Right lobe of liver (tissue), 6 donors: ENCODE measurements at regions not wholly inside any gene's neighbourhood (a gene's known extent, or its start where the extent isn't known, plus 50 kb on each side); places are given as distances from the start of the nearest gene placed in this dataset.
A peak's percentile ranks its signal among the peaks of the same experiment; 100 is the strongest.

Experiments used
- ATAC-seq, 4 donors: fragments of 200-7000 bp; cut with Tn5 transposase; one replicate each; pipeline ENCODE4 v1.9.1; 2020; ENCODE audit warnings: mild to moderate bottlenecking in 4 of 4, moderate library complexity in 4 of 4
- DNase-seq, 3 donors: peaks; one replicate each; pipeline ENCODE4 v3.0.0-alpha.2; 2020
- H3K27ac ChIP-seq, 3 donors: fragments of 200-600 bp; one replicate each; pipeline ENCODE4 v1.8.0; 2022
- H3K27me3 ChIP-seq, 2 donors: fragments of 200-600 bp; one replicate each; pipeline ENCODE4 v1.8.0; 2022
- H3K36me3 ChIP-seq, 4 donors: fragments of 200-600 bp; sonication (generic) in 1 of 4; one replicate each; pipeline versions ENCODE4 v1.5.1 to v1.8.0; 2017 to 2022; ENCODE audit warnings: control low read depth in 1 of 4
- H3K4me1 ChIP-seq, 4 donors: fragments of 200-600 bp; sonication (generic) in 1 of 4; one replicate each; pipeline versions ENCODE4 v1.5.1 to v1.8.0; 2017 to 2022; ENCODE audit warnings: control low read depth in 1 of 4
- H3K4me3 ChIP-seq, 3 donors: fragments of 200-600 bp; one replicate each; pipeline ENCODE4 v1.8.0; 2022
- H3K9me3 ChIP-seq, 4 donors: fragments of 200-600 bp; sonication (generic) in 1 of 4; one replicate each; pipeline versions ENCODE4 v1.5.1 to v1.8.0; 2017 to 2022; ENCODE audit warnings: control low read depth in 1 of 4
- POLR2A ChIP-seq: fragments of 450-650 bp; IDR thresholded peaks from one replicate; pipeline ENCODE4 v1.6.1; 2017; ENCODE audit warnings: antibody characterized with exemption, mild to moderate bottlenecking
- WGBS: methylation state at CpG from one replicate; pipeline ENCODE4 v1.1.6; 2018; ENCODE audit warnings: low coverage, low lambda C conversion rate; ENCODE audit not compliant: insufficient coverage; ENCODE audit errors: missing lambda C conversion rate; 5-methylcytosine and 5-hydroxymethylcytosine counted together
- intact Hi-C, 2 donors: fragments of 100-400 bp; cut with DNase I; formaldehyde crosslinking; loops; one replicate each; pipeline versions ENCODE4 v1.11.2 to v1.14.1; 2022
- TF ChIP-seq, protein P1 (sequence below), 4 donors: fragments of 200-600 bp in 3 of 4; fragments of 450-650 bp in 1 of 4; IDR thresholded peaks; one replicate each; pipeline versions ENCODE4 v1.5.1 to v1.8.0; 2016 to 2022; ENCODE audit warnings: antibody characterized with exemption in 4 of 4, mild to moderate bottlenecking in 2 of 4
- donor health status: DM: no; HTN: yes; CAD: no.
- donor health status: DM: no; HTN: no; CAD: no.
- donor health status: DM: no; HTN: no; CAD: no.
- donor health status: DM: no; HTN: yes; CAD: no.
- donor health status: DM: no; HTN: yes; CAD: no.

DNA sequence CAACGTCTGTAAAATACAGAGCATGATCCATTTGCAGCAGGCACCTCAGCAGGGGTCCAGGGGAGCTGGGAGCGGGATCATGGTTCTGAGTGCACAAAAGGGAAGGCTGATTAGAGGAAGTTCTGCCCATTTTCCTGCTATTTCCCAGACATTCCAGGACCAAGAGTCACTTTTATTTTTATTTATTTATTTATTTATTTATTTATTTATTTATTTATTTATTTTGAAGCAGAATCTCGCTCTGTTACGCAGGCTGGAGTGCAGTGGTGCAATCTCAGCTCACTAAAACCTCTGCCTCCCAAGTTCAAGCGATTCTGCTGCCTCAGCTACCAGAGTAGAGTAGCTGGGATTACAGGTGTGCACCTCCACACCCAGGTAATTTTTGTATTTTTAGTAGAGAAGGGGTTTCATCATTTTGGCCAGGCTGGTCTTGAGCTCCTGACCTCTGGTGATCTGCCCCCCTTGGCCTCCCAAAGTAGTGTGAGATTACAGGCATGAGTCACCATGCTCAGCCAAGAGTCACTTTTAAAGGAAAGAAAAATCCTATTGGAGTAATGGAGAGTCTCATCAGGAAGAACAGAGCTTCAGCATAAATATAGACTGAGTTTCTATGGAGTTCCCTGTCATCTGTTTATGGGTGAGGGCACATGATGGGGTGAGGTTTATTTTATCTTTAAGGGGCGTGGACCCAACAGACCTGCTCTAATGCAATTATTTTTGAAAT, 355.2 kb downstream of the HAPSTR1 start:
- no peaks in the 10 kb centered on the region for H3K36me3 ChIP-seq
- intact Hi-C loops, result no loop called here
- TF ChIP-seq, protein P1, sequence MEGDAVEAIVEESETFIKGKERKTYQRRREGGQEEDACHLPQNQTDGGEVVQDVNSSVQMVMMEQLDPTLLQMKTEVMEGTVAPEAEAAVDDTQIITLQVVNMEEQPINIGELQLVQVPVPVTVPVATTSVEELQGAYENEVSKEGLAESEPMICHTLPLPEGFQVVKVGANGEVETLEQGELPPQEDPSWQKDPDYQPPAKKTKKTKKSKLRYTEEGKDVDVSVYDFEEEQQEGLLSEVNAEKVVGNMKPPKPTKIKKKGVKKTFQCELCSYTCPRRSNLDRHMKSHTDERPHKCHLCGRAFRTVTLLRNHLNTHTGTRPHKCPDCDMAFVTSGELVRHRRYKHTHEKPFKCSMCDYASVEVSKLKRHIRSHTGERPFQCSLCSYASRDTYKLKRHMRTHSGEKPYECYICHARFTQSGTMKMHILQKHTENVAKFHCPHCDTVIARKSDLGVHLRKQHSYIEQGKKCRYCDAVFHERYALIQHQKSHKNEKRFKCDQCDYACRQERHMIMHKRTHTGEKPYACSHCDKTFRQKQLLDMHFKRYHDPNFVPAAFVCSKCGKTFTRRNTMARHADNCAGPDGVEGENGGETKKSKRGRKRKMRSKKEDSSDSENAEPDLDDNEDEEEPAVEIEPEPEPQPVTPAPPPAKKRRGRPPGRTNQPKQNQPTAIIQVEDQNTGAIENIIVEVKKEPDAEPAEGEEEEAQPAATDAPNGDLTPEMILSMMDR (IDR thresholded peaks at IDR 0.05), result no peak
- TF ChIP-seq POLR2A, result no peak
- ATAC-seq (no peak), DNase-seq (no peak)
- no peaks in the 10 kb centered on the region for H3K4me1 ChIP-seq
- no peaks in the 10 kb centered on the region for H3K9me3 ChIP-seq
- H3K4me3 ChIP-seq, result no peak overlapping the region
- WGBS, result 89% methylated on average over 4 of the region's 6 CpGs
- H3K27me3 ChIP-seq, result no peaks in the 10 kb centered on the region
- no peak overlapping the region for H3K27ac ChIP-seq

DNA sequence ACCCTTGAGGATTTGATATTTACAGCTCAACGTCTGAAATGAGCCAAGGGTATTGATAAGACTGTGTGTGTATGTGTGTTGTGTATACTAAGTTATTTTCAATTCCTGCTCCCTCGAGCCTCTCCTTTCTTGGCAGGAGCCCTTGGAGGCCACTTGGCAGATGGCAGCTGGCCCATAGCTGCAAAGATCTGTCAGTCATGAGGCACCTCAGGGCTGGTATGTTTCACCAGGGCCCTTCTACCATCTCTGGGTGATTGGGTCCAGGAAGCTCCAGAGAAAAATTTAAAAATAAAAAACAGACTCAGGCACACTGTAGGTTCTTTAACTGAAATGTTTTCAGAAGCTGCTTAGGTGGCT, 355.7 kb downstream of the HAPSTR1 start:
- WGBS, result 68% methylated on average over 2 of the region's 2 CpGs
- H3K9me3 ChIP-seq, result no peaks in the 10 kb centered on the region
- H3K27me3 ChIP-seq, result no peaks in the 10 kb centered on the region
- H3K4me3 ChIP-seq, result no peak overlapping the region
- no peaks in the 10 kb centered on the region for H3K4me1 ChIP-seq
- no peak overlapping the region for H3K27ac ChIP-seq
- H3K36me3 ChIP-seq, result no peaks in the 10 kb centered on the region
- no peak for TF ChIP-seq POLR2A
- TF ChIP-seq, protein P1 (IDR thresholded peaks at IDR 0.05), result no peak
- ATAC-seq (no peak), DNase-seq (no peak)
- intact Hi-C loops, result no loop called here

DNA sequence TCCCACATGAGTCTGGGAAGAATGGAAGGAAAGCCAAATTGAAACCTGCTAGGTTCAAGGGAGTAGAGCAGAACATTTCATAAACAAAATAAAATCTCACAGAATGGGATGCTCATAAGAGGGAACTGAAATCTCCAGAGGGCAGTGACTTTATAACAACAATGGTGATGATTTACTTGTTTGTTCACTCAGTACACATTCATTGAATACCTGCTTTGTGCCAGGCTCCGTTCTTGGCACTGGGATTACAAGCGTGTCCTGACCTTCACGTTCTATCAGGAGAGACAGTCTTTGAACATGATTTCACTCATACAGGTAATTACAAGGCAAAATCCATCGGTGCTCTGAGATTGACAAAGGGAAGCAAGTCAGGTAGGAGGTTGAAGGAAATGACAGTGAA, 356.3 kb downstream of the HAPSTR1 start:
- WGBS, result 34% methylated on average over 4 of the region's 4 CpGs
- no peak overlapping the region for H3K4me3 ChIP-seq
- peak in 1 of 4 donors; percentile 31 for ATAC-seq
- DNase-seq, result no peak
- H3K27me3 ChIP-seq, result no peaks in the 10 kb centered on the region
- intact Hi-C loops, result no loop called here
- TF ChIP-seq POLR2A, result no peak
- TF ChIP-seq, protein P1 (IDR thresholded peaks at IDR 0.05), result no peak
- H3K9me3 ChIP-seq, result no peaks in the 10 kb centered on the region
- H3K4me1 ChIP-seq, result no peaks in the 10 kb centered on the region
- H3K36me3 ChIP-seq, result no peaks in the 10 kb centered on the region
- H3K27ac ChIP-seq, result no peak overlapping the region

DNA sequence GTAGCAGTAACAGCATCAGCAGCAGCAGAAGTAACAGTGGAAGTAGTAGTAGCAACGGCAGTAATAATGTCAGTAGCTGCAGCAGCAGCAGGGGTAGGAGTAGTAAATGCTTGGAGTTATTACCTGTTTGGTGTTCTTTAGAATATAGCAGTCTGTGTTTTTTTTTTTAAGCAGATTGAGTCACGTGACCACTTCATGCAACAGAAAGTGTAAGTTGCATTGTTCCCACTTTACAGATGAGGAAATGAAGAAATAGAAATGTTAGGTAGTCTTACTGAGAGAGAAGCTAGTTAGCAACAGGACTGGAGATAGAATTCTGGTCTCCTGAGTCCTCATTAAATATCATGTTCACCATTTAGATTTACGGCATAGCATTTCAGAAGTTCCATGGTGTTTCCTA, 358.2 kb downstream of the HAPSTR1 start:
- Histone ChIP-seq H3K36me3 (no peaks in the 10 kb centered on the region), H3K4me1 (no peaks in the 10 kb centered on the region), H3K9me3 (no peaks in the 10 kb centered on the region), H3K27ac (no peak overlapping the region), H3K4me3 (no peak overlapping the region), H3K27me3 (no peaks in the 10 kb centered on the region)
- TF ChIP-seq POLR2A, result no peak
- TF ChIP-seq, protein P1 (IDR thresholded peaks at IDR 0.05), result no peak
- ATAC-seq (no peak), DNase-seq (no peak)
- whole genome bisulfite sequencing, result 97% methylated on average over 3 of the region's 3 CpGs
- intact Hi-C loops, result no loop called here

DNA sequence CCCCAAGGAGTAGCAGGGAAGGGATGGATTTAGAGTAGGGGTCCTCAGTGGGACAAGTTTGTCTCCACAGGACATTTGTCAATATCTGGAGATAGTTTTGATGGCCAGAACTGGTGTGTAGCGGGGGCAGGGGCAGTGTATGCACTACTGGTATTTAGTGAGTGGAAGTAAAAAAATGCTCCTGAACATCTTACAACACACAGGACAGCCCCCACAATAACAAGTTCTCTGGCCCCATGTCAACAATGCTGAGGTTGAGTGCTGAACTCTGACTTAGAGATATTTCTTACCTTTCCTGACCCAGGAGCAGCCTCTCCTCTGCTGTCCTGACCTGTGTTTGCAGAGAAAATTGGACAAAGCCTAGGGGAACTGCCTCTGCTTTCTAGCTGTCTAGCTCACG, 365.8 kb downstream of the HAPSTR1 start:
- H3K4me3 ChIP-seq, result no peak overlapping the region
- H3K9me3 ChIP-seq, result no peaks in the 10 kb centered on the region
- intact Hi-C loops, result no loop called here
- 65% methylated on average over 2 of the region's 2 CpGs for WGBS
- ATAC-seq, result no peak
- H3K27me3 ChIP-seq, result no peaks in the 10 kb centered on the region
- no peaks in the 10 kb centered on the region for H3K36me3 ChIP-seq
- DNase-seq, result no peak
- no peak for TF ChIP-seq POLR2A
- TF ChIP-seq, protein P1 (IDR thresholded peaks at IDR 0.05), result no peak
- no peaks in the 10 kb centered on the region for H3K4me1 ChIP-seq
- H3K27ac ChIP-seq, result no peak overlapping the region
